Transverse colon (tissue), 4 donors: ENCODE measurements at regions not wholly inside any gene's neighbourhood (a gene's known extent, or its start where the extent isn't known, plus 50 kb on each side); places are given as distances from the start of the nearest gene placed in this dataset.

Experiments used
- EP300 ChIP-seq: sonication (generic); formaldehyde crosslinking; IDR thresholded peaks from one replicate; pipeline ENCODE4 v1.6.1; 2017; ENCODE audit warnings: antibody characterized with exemption, low read depth
- POLR2AphosphoS5 ChIP-seq, 3 donors: sonication (generic); formaldehyde crosslinking; IDR thresholded peaks; one replicate each; pipeline ENCODE4 v1.6.1; 2016; ENCODE audit warnings: antibody characterized with exemption in 3 of 3
- TF ChIP-seq, protein P1 (sequence below), 5 experiments: fragments of 200-600 bp in 3 of 5; fragments of 450-650 bp in 2 of 5; sonication (generic) in 3 of 5; IDR thresholded peaks; 1 replicate in 2 of 5; 2 replicates in 3 of 5; pipeline ENCODE4 v1.5.1; 2016 to 2017; ENCODE audit warnings: antibody characterized with exemption in 5 of 5, inconsistent platforms in 3 of 5, mild to moderate bottlenecking in 2 of 5, moderate library complexity in 1 of 5

GRCh38 chr2:41111836-41112627 is 660.1 kb upstream of the SLC8A1 start:
- TF ChIP-seq, protein P1, sequence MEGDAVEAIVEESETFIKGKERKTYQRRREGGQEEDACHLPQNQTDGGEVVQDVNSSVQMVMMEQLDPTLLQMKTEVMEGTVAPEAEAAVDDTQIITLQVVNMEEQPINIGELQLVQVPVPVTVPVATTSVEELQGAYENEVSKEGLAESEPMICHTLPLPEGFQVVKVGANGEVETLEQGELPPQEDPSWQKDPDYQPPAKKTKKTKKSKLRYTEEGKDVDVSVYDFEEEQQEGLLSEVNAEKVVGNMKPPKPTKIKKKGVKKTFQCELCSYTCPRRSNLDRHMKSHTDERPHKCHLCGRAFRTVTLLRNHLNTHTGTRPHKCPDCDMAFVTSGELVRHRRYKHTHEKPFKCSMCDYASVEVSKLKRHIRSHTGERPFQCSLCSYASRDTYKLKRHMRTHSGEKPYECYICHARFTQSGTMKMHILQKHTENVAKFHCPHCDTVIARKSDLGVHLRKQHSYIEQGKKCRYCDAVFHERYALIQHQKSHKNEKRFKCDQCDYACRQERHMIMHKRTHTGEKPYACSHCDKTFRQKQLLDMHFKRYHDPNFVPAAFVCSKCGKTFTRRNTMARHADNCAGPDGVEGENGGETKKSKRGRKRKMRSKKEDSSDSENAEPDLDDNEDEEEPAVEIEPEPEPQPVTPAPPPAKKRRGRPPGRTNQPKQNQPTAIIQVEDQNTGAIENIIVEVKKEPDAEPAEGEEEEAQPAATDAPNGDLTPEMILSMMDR (IDR thresholded peaks at IDR 0.05): no peak
- no peak for TF ChIP-seq EP300
- no peak for TF ChIP-seq POLR2AphosphoS5 (IDR thresholded peaks at IDR 0.05)
